Tibial nerve (tissue), 4 donors: ENCODE measurements at regions not wholly inside any gene's neighbourhood (a gene's known extent, or its start where the extent isn't known, plus 50 kb on each side); places are given as distances from the start of the nearest gene placed in this dataset.

ENCODE experiments used
- CTCF ChIP-seq, 5 experiments: fragments of 200-600 bp in 3 of 5; fragments of 450-650 bp in 2 of 5; sonication (generic) in 3 of 5; IDR thresholded peaks; one replicate each; pipeline ENCODE4 v1.5.1; 2016 to 2019; ENCODE audit warnings: antibody characterized with exemption in 5 of 5, mild to moderate bottlenecking in 3 of 5, moderate library complexity in 2 of 5
- EP300 ChIP-seq, 2 donors: sonication (generic); formaldehyde crosslinking; IDR thresholded peaks; one replicate each; pipeline ENCODE4 v1.6.1; 2017; ENCODE audit warnings: antibody characterized with exemption in 2 of 2, mild to moderate bottlenecking in 1 of 2

GRCh38 chr3:25153136-25153535 lies 274.9 kb upstream of the RARB start:
- TF ChIP-seq CTCF (IDR thresholded peaks at IDR 0.05) (no peak), EP300 (IDR thresholded peaks at IDR 0.05) (no peak)
